ENCODE measurements at regions not wholly inside any gene's neighbourhood (a gene's known extent, or its start where the extent isn't known, plus 50 kb on each side); places are given as distances from the start of the nearest gene placed in this dataset.

- TF ChIP-seq CTCF (IDR thresholded peaks at IDR 0.05; ENCODE audit: borderline replicate concordance, control extremely low read depth, extremely low read depth, insufficient read depth, missing control alignments), result no peak
- in situ Hi-C loops (cut with MboI; ENCODE audit: low sequenced_read_pairs, unreplicated experiment), result no loop called here
- DNase-seq (ENCODE audit: low spot score), result no peak
Observed at GRCh38 chr18:62655520-62656219, 59.7 kb upstream of the PHLPP1 start.

GRCh38 chr18:62658028-62658427 lies 57.3 kb upstream of the PHLPP1 start:
- in situ Hi-C loops (cut with MboI; ENCODE audit: low sequenced_read_pairs, unreplicated experiment), result no loop called here
- no peak for DNase-seq (ENCODE audit: low spot score)
- TF ChIP-seq CTCF (IDR thresholded peaks at IDR 0.05; ENCODE audit: borderline replicate concordance, control extremely low read depth, extremely low read depth, insufficient read depth, missing control alignments), result no peak

GRCh38 chr18:62659698-62660097 lies 55.6 kb upstream of the PHLPP1 start:
- in situ Hi-C loops (cut with MboI; ENCODE audit: low sequenced_read_pairs, unreplicated experiment), result no loop called here
- no peak for DNase-seq (ENCODE audit: low spot score)
- no peak for TF ChIP-seq CTCF (IDR thresholded peaks at IDR 0.05; ENCODE audit: borderline replicate concordance, control extremely low read depth, extremely low read depth, insufficient read depth, missing control alignments)

GRCh38 chr18:62660691-62661090 lies 54.6 kb upstream of the PHLPP1 start:
- no peak for TF ChIP-seq CTCF (IDR thresholded peaks at IDR 0.05; ENCODE audit: borderline replicate concordance, control extremely low read depth, extremely low read depth, insufficient read depth, missing control alignments)
- no peak for DNase-seq (ENCODE audit: low spot score)

GRCh38 chr18:62663731-62664336 lies 51.5 kb upstream of the PHLPP1 start:
- in situ Hi-C loops (cut with MboI; ENCODE audit: low sequenced_read_pairs, unreplicated experiment), result no loop called here
- DNase-seq (ENCODE audit: low spot score), result peak; percentile 71
- no peak for TF ChIP-seq CTCF (IDR thresholded peaks at IDR 0.05; ENCODE audit: borderline replicate concordance, control extremely low read depth, extremely low read depth, insufficient read depth, missing control alignments)

More at GRCh38 chr18:62660691-62661090, 54.6 kb upstream of the PHLPP1 start:
- in situ Hi-C loops (cut with MboI; ENCODE audit: low sequenced_read_pairs, unreplicated experiment), result no loop called here

- DNase-seq (ENCODE audit: low spot score), result no peak
- in situ Hi-C loops (cut with MboI; ENCODE audit: low sequenced_read_pairs, unreplicated experiment), result no loop called here
- no peak for TF ChIP-seq CTCF (IDR thresholded peaks at IDR 0.05; ENCODE audit: borderline replicate concordance, control extremely low read depth, extremely low read depth, insufficient read depth, missing control alignments)
Observed at GRCh38 chr18:62664414-62664813, 50.9 kb upstream of the PHLPP1 start.
